ENCODE measurements at regions not wholly inside any gene's neighbourhood (a gene's known extent, or its start where the extent isn't known, plus 50 kb on each side); places are given as distances from the start of the nearest gene placed in this dataset.

- no peak for DNase-seq
These were observed 132.8 kb upstream of the CPM start for GRCh38 chr12:69065775-69066174.

- DNase-seq, result no peak
These were observed 133.8 kb upstream of the CPM start for GRCh38 chr12:69066492-69067373.

GRCh38 chr12:69067713-69068112 lies 134.7 kb upstream of the CPM start:
- DNase-seq, result no peak

- no peak for DNase-seq
These were observed 135.5 kb upstream of the CPM start for GRCh38 chr12:69068448-69068847.

- no peak for DNase-seq
These were observed 136.5 kb upstream of the CPM start for GRCh38 chr12:69069479-69069878.

- DNase-seq, result peak; percentile 2
These were observed 137.5 kb upstream of the CPM start for GRCh38 chr12:69070319-69071090.

- no peak for DNase-seq
These were observed 138.1 kb upstream of the CPM start for GRCh38 chr12:69071091-69071370.

- no peak for DNase-seq
These were observed 140.1 kb upstream of the CPM start for GRCh38 chr12:69073035-69073434.

- DNase-seq, result no peak
These were observed 141.8 kb upstream of the CPM start for GRCh38 chr12:69074556-69075349.

- no peak for DNase-seq
These were observed 150.7 kb upstream of the CPM start for GRCh38 chr12:69083689-69084088.

- no peak for DNase-seq
These were observed 151.9 kb upstream of the CPM start for GRCh38 chr12:69084816-69085378.

GRCh38 chr12:69085852-69086251 lies 152.9 kb upstream of the CPM start:
- DNase-seq, result no peak

- no peak for DNase-seq
These were observed 151.4 kb upstream of the CPSF6 start for GRCh38 chr12:69087986-69088385.

GRCh38 chr12:69090722-69091121 lies 148.6 kb upstream of the CPSF6 start:
- DNase-seq, result no peak

GRCh38 chr12:69091442-69092017 lies 147.8 kb upstream of the CPSF6 start:
- no peak for DNase-seq

- DNase-seq, result no peak
These were observed 147.2 kb upstream of the CPSF6 start for GRCh38 chr12:69092137-69092536.

- no peak for DNase-seq
These were observed 144.7 kb upstream of the CPSF6 start for GRCh38 chr12:69094606-69095216.

GRCh38 chr12:69095765-69096477 lies 143.4 kb upstream of the CPSF6 start:
- DNase-seq, result no peak

- no peak for DNase-seq
These were observed 142.6 kb upstream of the CPSF6 start for GRCh38 chr12:69096669-69097335.

- no peak for DNase-seq
These were observed 141.6 kb upstream of the CPSF6 start for GRCh38 chr12:69097619-69098368.
